DOHH2 (cell line): ENCODE measurements at regions not wholly inside any gene's neighbourhood (a gene's known extent, or its start where the extent isn't known, plus 50 kb on each side); places are given as distances from the start of the nearest gene placed in this dataset.

Source experiments
- H3F3A ChIP-seq: fragments of 200-600 bp; sonication (generic), shearing (Covaris generic); 2 replicates; pipeline ENCODE4 v1.6.0; 2016; ENCODE audit warnings: antibody characterized with exemption, mild to moderate bottlenecking; ENCODE audit not compliant: control insufficient read depth, insufficient read depth
- H3K27ac ChIP-seq: fragments of 200-600 bp; sonication (generic); 2 replicates; pipeline ENCODE4 v1.5.1; 2014; ENCODE audit warnings: low read depth, mild to moderate bottlenecking, low read length, moderate library complexity
- H3K27me3 ChIP-seq: fragments of 200-600 bp; sonication (generic); 2 replicates; pipeline ENCODE4 v1.6.1; 2014; ENCODE audit warnings: mild to moderate bottlenecking, low read length, mixed read lengths; ENCODE audit not compliant: control insufficient read depth
- H3K36me3 ChIP-seq: fragments of 200-600 bp; sonication (generic); 2 replicates; pipeline ENCODE4 v1.6.1; 2014; ENCODE audit warnings: mild to moderate bottlenecking, low read length, moderate library complexity, mixed read lengths; ENCODE audit not compliant: control insufficient read depth
- H3K4me1 ChIP-seq: fragments of 200-600 bp; sonication (generic); 2 replicates; pipeline ENCODE4 v1.6.1; 2014; ENCODE audit warnings: mild to moderate bottlenecking, low read length, mixed read lengths; ENCODE audit not compliant: control insufficient read depth
- H3K4me2 ChIP-seq: fragments of 200-600 bp; sonication (generic); 2 replicates; pipeline ENCODE4 v1.6.0; 2014; ENCODE audit warnings: mild to moderate bottlenecking, low read length, moderate library complexity
- H3K4me3 ChIP-seq: fragments of 200-600 bp; sonication (generic); 2 replicates; pipeline ENCODE4 v1.5.1; 2014; ENCODE audit warnings: mild to moderate bottlenecking, low read length, mixed read lengths
- H3K79me2 ChIP-seq: fragments of 200-600 bp; sonication (generic); 2 replicates; pipeline ENCODE4 v1.6.1; 2014; ENCODE audit warnings: mild to moderate bottlenecking, low read length, mixed read lengths; ENCODE audit not compliant: control insufficient read depth
- H3K9me2 ChIP-seq: fragments of 200-600 bp; sonication (generic); replicated peaks from 2 replicates; pipeline ENCODE4 v1.6.1; 2014; ENCODE audit warnings: mild to moderate bottlenecking, low read length, mixed read lengths; ENCODE audit not compliant: control insufficient read depth
- H3K9me3 ChIP-seq: fragments of 200-600 bp; sonication (generic); 2 replicates; pipeline ENCODE4 v1.6.1; 2014; ENCODE audit warnings: antibody characterized with exemption, low read length, mixed read lengths; ENCODE audit not compliant: control insufficient read depth, insufficient read depth
- H4K20me1 ChIP-seq: fragments of 200-600 bp; sonication (generic); 2 replicates; pipeline ENCODE4 v1.6.0; 2014; ENCODE audit warnings: low read depth, mild to moderate bottlenecking, antibody characterized with exemption, low read length, moderate library complexity; ENCODE audit not compliant: control insufficient read depth, insufficient read depth
- CTCF ChIP-seq: fragments of 200-600 bp; sonication (generic); IDR thresholded peaks from one replicate; pipeline ENCODE4 v1.5.1; 2014; ENCODE audit warnings: antibody characterized with exemption, mild to moderate bottlenecking, low read depth, low read length; ENCODE audit not compliant: poor library complexity, severe bottlenecking
- EZH2phosphoT487 ChIP-seq: fragments of 200-600 bp; sonication (generic); IDR thresholded peaks from 2 replicates; pipeline ENCODE4 v1.6.1; 2017; ENCODE audit warnings: borderline replicate concordance, mild to moderate bottlenecking, antibody characterized with exemption, low read length, moderate library complexity, mixed read lengths

GRCh38 chr2:137770166-137770565 is 194.1 kb upstream of the HNMT start:
- H3K36me3 ChIP-seq: no peaks in the 10 kb centered on the region
- no peak for TF ChIP-seq EZH2phosphoT487
- TF ChIP-seq CTCF: no peak
- no peak overlapping the region for H3K27ac ChIP-seq

GRCh38 chr2:137771064-137771463 is 193.2 kb upstream of the HNMT start:
- no peaks in the 10 kb centered on the region for H3K36me3 ChIP-seq
- no peak overlapping the region for H3K27ac ChIP-seq
- no peaks in the 10 kb centered on the region for H4K20me1 ChIP-seq
- no peaks in the 10 kb centered on the region for H3K9me2 ChIP-seq
- H3F3A ChIP-seq: no peaks in the 10 kb centered on the region
- H3K9me3 ChIP-seq: no peaks in the 10 kb centered on the region
- no peak overlapping the region for H3K4me2 ChIP-seq
- H3K27me3 ChIP-seq: no peaks in the 10 kb centered on the region
- H3K79me2 ChIP-seq: no peaks in the 10 kb centered on the region
- TF ChIP-seq CTCF: no peak
- TF ChIP-seq EZH2phosphoT487: no peak
- H3K4me3 ChIP-seq: no peak overlapping the region
- H3K4me1 ChIP-seq: no peaks in the 10 kb centered on the region

More at GRCh38 chr2:137770166-137770565, 194.1 kb upstream of the HNMT start:
- Histone ChIP-seq H4K20me1 (no peaks in the 10 kb centered on the region), H3F3A (no peaks in the 10 kb centered on the region), H3K79me2 (no peaks in the 10 kb centered on the region), H3K4me3 (no peak overlapping the region), H3K9me2 (no peaks in the 10 kb centered on the region), H3K4me1 (no peaks in the 10 kb centered on the region), H3K4me2 (no peak overlapping the region), H3K9me3 (no peaks in the 10 kb centered on the region), H3K27me3 (no peaks in the 10 kb centered on the region)

- no peaks in the 10 kb centered on the region for H3F3A ChIP-seq
- no peak overlapping the region for H3K4me3 ChIP-seq
- H3K27me3 ChIP-seq: no peaks in the 10 kb centered on the region
- no peak for TF ChIP-seq EZH2phosphoT487
- no peak for TF ChIP-seq CTCF
- no peaks in the 10 kb centered on the region for H3K79me2 ChIP-seq
- H3K9me3 ChIP-seq: no peaks in the 10 kb centered on the region
- no peaks in the 10 kb centered on the region for H3K4me1 ChIP-seq
- no peaks in the 10 kb centered on the region for H3K36me3 ChIP-seq
- no peaks in the 10 kb centered on the region for H3K9me2 ChIP-seq
- no peak overlapping the region for H3K4me2 ChIP-seq
- H4K20me1 ChIP-seq: no peaks in the 10 kb centered on the region
- H3K27ac ChIP-seq: no peak overlapping the region
Observed at GRCh38 chr2:137772451-137772850, 191.8 kb upstream of the HNMT start.

GRCh38 chr2:137775529-137775928 is 188.7 kb upstream of the HNMT start:
- Histone ChIP-seq H4K20me1 (no peaks in the 10 kb centered on the region), H3F3A (no peaks in the 10 kb centered on the region), H3K27ac (no peak overlapping the region), H3K4me1 (no peaks in the 10 kb centered on the region), H3K79me2 (no peaks in the 10 kb centered on the region), H3K4me2 (no peak overlapping the region), H3K36me3 (no peaks in the 10 kb centered on the region), H3K27me3 (no peaks in the 10 kb centered on the region), H3K9me2 (no peaks in the 10 kb centered on the region), H3K9me3 (no peaks in the 10 kb centered on the region), H3K4me3 (no peak overlapping the region)
- TF ChIP-seq EZH2phosphoT487 (no peak), CTCF (no peak)
